Vagina (tissue), 2 donors: ENCODE measurements at regions not wholly inside any gene's neighbourhood (a gene's known extent, or its start where the extent isn't known, plus 50 kb on each side); places are given as distances from the start of the nearest gene placed in this dataset.

Experiments
- DNase-seq, 2 donors: peaks; one replicate each; pipeline ENCODE4 v3.0.0-alpha.2; 2017; ENCODE audit errors: extremely low spot score in 2 of 2
- H3K27ac ChIP-seq: fragments of 200-600 bp; sonication (generic); one replicate; pipeline ENCODE4 v1.5.1; 2019
- H3K27me3 ChIP-seq: fragments of 200-600 bp; sonication (generic); one replicate; pipeline ENCODE4 v1.5.1; 2019
- H3K36me3 ChIP-seq, 2 donors: fragments of 200-600 bp; sonication (generic); one replicate each; pipeline ENCODE4 v1.5.1; 2017 to 2019
- H3K4me1 ChIP-seq: fragments of 200-600 bp; sonication (generic); one replicate; pipeline ENCODE4 v1.5.1; 2019
- H3K4me3 ChIP-seq, 2 donors: fragments of 200-600 bp; sonication (generic); 1 replicate in 1 of 2; 2 replicates in 1 of 2; pipeline ENCODE4 v1.5.1; 2016 to 2019
- H3K9me3 ChIP-seq: fragments of 200-600 bp; sonication (generic); one replicate; pipeline ENCODE4 v1.5.1; 2019
- CTCF ChIP-seq, 3 experiments: fragments of 450-650 bp in 2 of 3; fragments of 200-600 bp in 1 of 3; sonication (generic) in 1 of 3; IDR thresholded peaks; one replicate each; pipeline ENCODE4 v1.5.1; 2017 to 2019; ENCODE audit warnings: antibody characterized with exemption in 3 of 3, mild to moderate bottlenecking in 2 of 3, moderate library complexity in 2 of 3
- POLR2A ChIP-seq, 2 donors: fragments of 450-650 bp; IDR thresholded peaks; one replicate each; pipeline ENCODE4 v1.6.1; 2017; ENCODE audit warnings: antibody characterized with exemption in 2 of 2, mild to moderate bottlenecking in 2 of 2, moderate library complexity in 2 of 2
- POLR2AphosphoS5 ChIP-seq, 2 donors: sonication (generic); formaldehyde crosslinking; IDR thresholded peaks; one replicate each; pipeline ENCODE4 v1.9.0; 2017; ENCODE audit warnings: antibody characterized with exemption in 2 of 2, mild to moderate bottlenecking in 2 of 2, low read depth in 1 of 2; ENCODE audit not compliant: insufficient read depth in 1 of 2
- intact Hi-C: fragments of 100-400 bp; cut with DNase I; formaldehyde crosslinking; loops from one replicate; pipeline ENCODE4 v1.15.1; 2023

- Histone ChIP-seq H3K27ac (no peak overlapping the region), H3K9me3 (no peaks in the 10 kb centered on the region), H3K36me3 (no peaks in the 10 kb centered on the region), H3K27me3 (no peaks in the 10 kb centered on the region), H3K4me1 (no peaks in the 10 kb centered on the region), H3K4me3 (no peak overlapping the region)
- no peak for DNase-seq
- intact Hi-C loops: no loop called here
- TF ChIP-seq POLR2AphosphoS5 (IDR thresholded peaks at IDR 0.05; ENCODE audit: insufficient read depth in 1 of 2, low read depth in 1 of 2): no peak
- TF ChIP-seq CTCF (IDR thresholded peaks at IDR 0.05): no peak
- no peak for TF ChIP-seq POLR2A (IDR thresholded peaks at IDR 0.05)
These were observed 58.0 kb upstream of the ZPBP start for GRCh38 chr7:50151001-50151400.

- intact Hi-C loops: no loop called here
- no peaks in the 10 kb centered on the region for H3K27me3 ChIP-seq
- TF ChIP-seq POLR2A (IDR thresholded peaks at IDR 0.05) (no peak), POLR2AphosphoS5 (IDR thresholded peaks at IDR 0.05; ENCODE audit: insufficient read depth in 1 of 2, low read depth in 1 of 2) (no peak), CTCF (IDR thresholded peaks at IDR 0.05) (no peak)
These were observed 56.3 kb upstream of the ZPBP start for GRCh38 chr7:50149369-50149768.

GRCh38 chr7:50147951-50148808 lies 55.1 kb upstream of the ZPBP start:
- no peaks in the 10 kb centered on the region for H3K9me3 ChIP-seq
- H3K4me1 ChIP-seq: no peaks in the 10 kb centered on the region
- H3K4me3 ChIP-seq: no peak overlapping the region
- H3K36me3 ChIP-seq: no peaks in the 10 kb centered on the region
- no peak overlapping the region for H3K27ac ChIP-seq
- intact Hi-C loops: no loop called here
- TF ChIP-seq CTCF (IDR thresholded peaks at IDR 0.05) (no peak), POLR2AphosphoS5 (IDR thresholded peaks at IDR 0.05; ENCODE audit: insufficient read depth in 1 of 2, low read depth in 1 of 2) (no peak), POLR2A (IDR thresholded peaks at IDR 0.05) (no peak)
- H3K27me3 ChIP-seq: no peaks in the 10 kb centered on the region
- no peak for DNase-seq

More at GRCh38 chr7:50149369-50149768, 56.3 kb upstream of the ZPBP start:
- Histone ChIP-seq H3K27ac (no peak overlapping the region), H3K4me1 (no peaks in the 10 kb centered on the region), H3K4me3 (no peak overlapping the region), H3K36me3 (no peaks in the 10 kb centered on the region), H3K9me3 (no peaks in the 10 kb centered on the region)
- DNase-seq: no peak

GRCh38 chr7:50146692-50147091 lies 53.6 kb upstream of the ZPBP start:
- no peak for DNase-seq
- Histone ChIP-seq H3K9me3 (no peaks in the 10 kb centered on the region), H3K4me3 (no peak overlapping the region), H3K36me3 (no peaks in the 10 kb centered on the region), H3K27ac (no peak overlapping the region), H3K4me1 (no peaks in the 10 kb centered on the region), H3K27me3 (no peaks in the 10 kb centered on the region)
- intact Hi-C loops: no loop called here
- TF ChIP-seq POLR2A (IDR thresholded peaks at IDR 0.05) (no peak), CTCF (IDR thresholded peaks at IDR 0.05) (no peak), POLR2AphosphoS5 (IDR thresholded peaks at IDR 0.05; ENCODE audit: insufficient read depth in 1 of 2, low read depth in 1 of 2) (no peak)

- Histone ChIP-seq H3K27me3 (no peaks in the 10 kb centered on the region), H3K4me1 (no peaks in the 10 kb centered on the region), H3K27ac (no peak overlapping the region), H3K9me3 (no peaks in the 10 kb centered on the region), H3K4me3 (no peak overlapping the region), H3K36me3 (no peaks in the 10 kb centered on the region)
- no peak for DNase-seq
- TF ChIP-seq CTCF (IDR thresholded peaks at IDR 0.05) (no peak), POLR2AphosphoS5 (IDR thresholded peaks at IDR 0.05; ENCODE audit: insufficient read depth in 1 of 2, low read depth in 1 of 2) (no peak), POLR2A (IDR thresholded peaks at IDR 0.05) (no peak)
- intact Hi-C loops: no loop called here
These were observed 52.8 kb upstream of the ZPBP start for GRCh38 chr7:50145801-50146338.
